ENCODE measurements at regions not wholly inside any gene's neighbourhood (a gene's known extent, or its start where the extent isn't known, plus 50 kb on each side); places are given as distances from the start of the nearest gene placed in this dataset.

DNA sequence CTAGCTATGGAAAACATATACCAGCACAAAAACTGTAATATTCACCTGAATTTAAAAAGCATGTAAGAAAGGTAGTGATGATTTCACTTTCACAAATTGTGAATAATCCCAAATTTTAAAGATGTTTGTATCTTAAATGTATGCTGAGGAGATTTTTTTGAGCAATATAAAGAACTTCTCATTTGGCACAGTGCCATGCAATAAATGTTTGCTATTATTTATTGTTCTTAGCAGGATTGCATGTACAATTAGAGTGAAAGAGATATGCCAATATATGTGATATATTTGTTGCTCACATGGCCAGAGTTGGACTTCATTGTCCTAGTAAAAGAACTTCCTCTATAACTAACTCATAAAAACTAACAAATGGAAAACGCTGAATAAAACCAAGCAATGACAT is 895.1 kb upstream of the KCND2 start:
- TF ChIP-seq, protein P1, sequence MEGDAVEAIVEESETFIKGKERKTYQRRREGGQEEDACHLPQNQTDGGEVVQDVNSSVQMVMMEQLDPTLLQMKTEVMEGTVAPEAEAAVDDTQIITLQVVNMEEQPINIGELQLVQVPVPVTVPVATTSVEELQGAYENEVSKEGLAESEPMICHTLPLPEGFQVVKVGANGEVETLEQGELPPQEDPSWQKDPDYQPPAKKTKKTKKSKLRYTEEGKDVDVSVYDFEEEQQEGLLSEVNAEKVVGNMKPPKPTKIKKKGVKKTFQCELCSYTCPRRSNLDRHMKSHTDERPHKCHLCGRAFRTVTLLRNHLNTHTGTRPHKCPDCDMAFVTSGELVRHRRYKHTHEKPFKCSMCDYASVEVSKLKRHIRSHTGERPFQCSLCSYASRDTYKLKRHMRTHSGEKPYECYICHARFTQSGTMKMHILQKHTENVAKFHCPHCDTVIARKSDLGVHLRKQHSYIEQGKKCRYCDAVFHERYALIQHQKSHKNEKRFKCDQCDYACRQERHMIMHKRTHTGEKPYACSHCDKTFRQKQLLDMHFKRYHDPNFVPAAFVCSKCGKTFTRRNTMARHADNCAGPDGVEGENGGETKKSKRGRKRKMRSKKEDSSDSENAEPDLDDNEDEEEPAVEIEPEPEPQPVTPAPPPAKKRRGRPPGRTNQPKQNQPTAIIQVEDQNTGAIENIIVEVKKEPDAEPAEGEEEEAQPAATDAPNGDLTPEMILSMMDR (IDR thresholded peaks at IDR 0.05; ENCODE audit: borderline replicate concordance) = no peak
- no peaks in the 10 kb centered on the region for H3K4me1 ChIP-seq
- no peaks in the 10 kb centered on the region for H3K36me3 ChIP-seq
- H3K27ac ChIP-seq (replicated peaks) = no peak overlapping the region
- H3K9me3 ChIP-seq (replicated peaks) = peaks cover 4% of the 10 kb centered on the region
- no peaks in the 10 kb centered on the region for H3K27me3 ChIP-seq (ENCODE audit: low read depth)
- no peak overlapping the region for H3K4me3 ChIP-seq
- no peak for DNase-seq
- intact Hi-C loops (cut with micrococcal nuclease) = no loop called here

DNA sequence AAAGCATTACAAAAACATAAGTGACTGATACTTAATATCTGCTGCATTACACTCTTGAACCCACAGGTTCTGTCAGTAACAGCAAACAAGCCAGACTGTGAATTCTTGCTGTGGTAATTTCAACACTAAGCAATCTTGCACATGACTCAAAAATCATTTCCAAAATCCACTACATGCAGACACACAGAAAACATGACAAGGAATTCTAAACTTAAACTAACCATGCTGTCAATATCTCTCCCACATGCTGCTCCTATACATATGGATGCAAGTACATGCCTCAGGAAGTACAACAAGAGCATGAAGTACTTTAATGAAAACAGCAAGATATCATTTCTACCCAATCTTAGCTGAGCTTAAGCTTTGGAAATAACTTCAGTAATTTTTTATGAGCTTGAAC is 890.2 kb upstream of the KCND2 start:
- Histone ChIP-seq H3K9me3 (replicated peaks) (no peaks in the 10 kb centered on the region), H3K27me3 (ENCODE audit: low read depth) (no peaks in the 10 kb centered on the region), H3K27ac (replicated peaks) (no peak overlapping the region), H3K4me3 (no peak overlapping the region), H3K4me1 (no peaks in the 10 kb centered on the region), H3K36me3 (no peaks in the 10 kb centered on the region)
- no peak for DNase-seq
- intact Hi-C loops (cut with micrococcal nuclease) = no loop called here
- TF ChIP-seq, protein P1 (IDR thresholded peaks at IDR 0.05; ENCODE audit: borderline replicate concordance) = no peak

DNA sequence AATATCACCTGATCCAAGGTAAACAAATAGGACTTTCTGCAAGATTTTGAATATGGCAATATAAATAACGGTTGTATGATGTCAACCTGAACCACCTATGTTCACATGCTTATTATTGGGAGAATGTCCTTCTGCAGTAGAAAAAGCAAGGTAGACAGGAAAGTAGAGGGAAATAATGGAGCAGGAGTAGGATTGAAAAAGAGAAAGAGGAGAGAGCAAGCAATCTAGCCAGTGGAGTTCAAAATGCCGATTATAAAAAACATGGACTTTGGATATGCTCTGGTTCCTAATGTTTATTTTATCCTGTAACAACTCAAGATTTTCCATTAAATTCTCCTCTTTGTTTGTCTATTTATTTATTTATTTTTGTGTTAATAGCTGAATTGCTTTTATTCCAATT is 878.0 kb upstream of the KCND2 start:
- TF ChIP-seq, protein P1 (IDR thresholded peaks at IDR 0.05; ENCODE audit: borderline replicate concordance) = no peak
- H3K36me3 ChIP-seq = no peaks in the 10 kb centered on the region
- no peak overlapping the region for H3K27ac ChIP-seq (replicated peaks)
- H3K4me3 ChIP-seq = no peak overlapping the region
- intact Hi-C loops (cut with micrococcal nuclease) = no loop called here
- H3K4me1 ChIP-seq = no peaks in the 10 kb centered on the region
- no peak for DNase-seq
- H3K27me3 ChIP-seq (ENCODE audit: low read depth) = no peaks in the 10 kb centered on the region
- no peaks in the 10 kb centered on the region for H3K9me3 ChIP-seq (replicated peaks)

DNA sequence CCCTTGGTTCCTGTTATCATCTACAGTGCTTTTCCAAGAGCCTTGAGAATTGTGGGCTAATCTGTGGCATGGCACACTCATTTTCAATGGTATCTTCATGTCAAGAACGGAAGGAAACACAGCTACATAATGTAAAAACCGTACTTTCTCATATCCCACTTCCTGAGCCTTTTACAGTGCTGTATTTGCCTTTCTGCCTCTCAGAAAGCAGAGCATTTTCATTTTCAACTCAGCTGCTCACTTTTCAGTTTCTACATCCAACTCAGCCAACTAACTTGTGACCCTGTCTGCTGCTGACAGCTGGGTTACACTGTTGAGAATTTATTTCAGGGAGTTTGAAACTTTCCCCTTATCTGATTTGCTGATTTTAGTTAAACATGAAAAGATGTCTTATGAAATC is 875.8 kb upstream of the KCND2 start:
- Histone ChIP-seq H3K27ac (replicated peaks) (no peak overlapping the region), H3K4me1 (no peaks in the 10 kb centered on the region), H3K36me3 (no peaks in the 10 kb centered on the region), H3K27me3 (ENCODE audit: low read depth) (no peaks in the 10 kb centered on the region), H3K4me3 (no peak overlapping the region), H3K9me3 (replicated peaks) (no peaks in the 10 kb centered on the region)
- TF ChIP-seq, protein P1 (IDR thresholded peaks at IDR 0.05; ENCODE audit: borderline replicate concordance) = no peak
- intact Hi-C loops (cut with micrococcal nuclease) = no loop called here
- no peak for DNase-seq

DNA sequence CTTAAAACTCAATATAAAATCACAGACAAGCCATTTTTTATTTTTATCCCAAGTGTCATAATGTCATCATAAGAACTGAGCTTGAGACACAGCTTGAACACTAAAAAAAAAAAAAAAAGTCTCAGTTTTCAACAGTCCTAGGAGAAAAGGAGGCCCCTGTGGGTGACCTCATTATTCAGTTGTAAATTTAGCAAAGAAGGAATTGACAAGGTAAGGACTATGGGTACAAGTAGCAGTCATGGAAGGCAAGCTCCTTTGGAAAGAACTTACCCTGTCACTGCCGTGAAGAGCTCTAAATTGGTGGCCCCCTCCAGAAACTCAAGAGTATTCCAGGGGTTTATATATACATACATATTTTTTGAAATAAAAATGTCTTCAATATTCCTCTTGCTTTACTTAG is 864.4 kb upstream of the KCND2 start:
- no peak for DNase-seq
- TF ChIP-seq, protein P1 (IDR thresholded peaks at IDR 0.05; ENCODE audit: borderline replicate concordance) = no peak
- intact Hi-C loops (cut with micrococcal nuclease) = no loop called here
- Histone ChIP-seq H3K27me3 (ENCODE audit: low read depth) (no peaks in the 10 kb centered on the region), H3K4me1 (no peaks in the 10 kb centered on the region), H3K36me3 (no peaks in the 10 kb centered on the region), H3K4me3 (no peak overlapping the region), H3K9me3 (replicated peaks) (peaks cover 16% of the 10 kb centered on the region), H3K27ac (replicated peaks) (no peak overlapping the region)

DNA sequence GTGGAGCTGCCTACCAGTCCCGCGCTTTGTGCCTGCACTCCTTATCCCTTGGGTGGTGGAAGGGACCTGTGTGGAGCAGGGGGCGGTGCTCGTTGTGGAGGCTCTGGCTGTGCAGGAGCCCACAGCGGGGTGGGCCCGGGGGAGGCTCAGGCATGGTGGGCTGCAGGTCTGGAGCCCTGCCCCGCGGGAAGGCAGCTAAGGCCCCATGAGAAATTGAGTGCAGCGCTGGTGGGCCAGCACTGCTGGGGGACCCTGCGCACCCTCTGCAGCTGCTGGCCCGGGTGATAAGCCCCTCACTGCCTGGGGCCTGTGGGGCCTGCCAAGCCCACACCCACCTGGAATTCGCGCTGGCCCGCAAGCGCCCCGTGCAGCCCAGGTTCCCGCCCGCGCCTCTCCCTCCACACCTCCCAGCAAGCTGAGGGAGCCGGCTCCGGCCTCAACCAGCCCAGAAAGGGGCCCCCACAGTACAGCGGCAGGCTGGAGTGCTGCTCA is 859.6 kb upstream of the KCND2 start:
- no peaks in the 10 kb centered on the region for H3K4me1 ChIP-seq
- H3K27me3 ChIP-seq (ENCODE audit: low read depth) = no peaks in the 10 kb centered on the region
- no peak for DNase-seq
- no peak overlapping the region for H3K4me3 ChIP-seq
- H3K27ac ChIP-seq (replicated peaks) = no peak overlapping the region
- H3K36me3 ChIP-seq = no peaks in the 10 kb centered on the region
- TF ChIP-seq, protein P1 (IDR thresholded peaks at IDR 0.05; ENCODE audit: borderline replicate concordance) = no peak
- H3K9me3 ChIP-seq (replicated peaks) = peaks cover 26% of the 10 kb centered on the region
- intact Hi-C loops (cut with micrococcal nuclease) = no loop called here
